ENCODE measurements at regions not wholly inside any gene's neighbourhood (a gene's known extent, or its start where the extent isn't known, plus 50 kb on each side); places are given as distances from the start of the nearest gene placed in this dataset.

- no TSS peak for BruUV-seq (replicated peaks)
- intact Hi-C loops (cut with micrococcal nuclease; ENCODE audit: unreplicated experiment) = no loop called here
Measured at GRCh38 chr1:18045203-18045602, 62.4 kb upstream of the IGSF21 start.

GRCh38 chr1:18045621-18046020 lies 62.0 kb upstream of the IGSF21 start:
- no peaks in the 10 kb centered on the region for H3K27me3 ChIP-seq (replicated peaks; ENCODE audit: insufficient read depth, low read depth, low read length, poor library complexity)
- TF ChIP-seq CTCF (conservative IDR thresholded peaks at IDR 0.05; ENCODE audit: low read depth, low read length) = no peak
- TF ChIP-seq EZH2 (IDR thresholded peaks at IDR 0.05; ENCODE audit: borderline replicate concordance, low read depth, low read length, poor library complexity, severe bottlenecking) = no peak
- no TSS peak for BruUV-seq (replicated peaks)
- no peak overlapping the region for H3K27ac ChIP-seq (ENCODE audit: low read depth, low read length, poor library complexity, severe bottlenecking)
- DNase-seq (ENCODE audit: low spot score) = no peak
- ChIA-PET POLR2A (ENCODE audit: low non-redundant PET) (no interaction called here), CTCF (no interaction called here)
- intact Hi-C loops (cut with micrococcal nuclease; ENCODE audit: unreplicated experiment) = no loop called here
- no peaks in the 10 kb centered on the region for H3K4me1 ChIP-seq (ENCODE audit: insufficient read depth, low read length, poor library complexity, severe bottlenecking)
- no peaks in the 10 kb centered on the region for H3K9me3 ChIP-seq (ENCODE audit: low read depth, low read length, poor library complexity, severe bottlenecking)
- H3K4me3 ChIP-seq (ENCODE audit: low read depth, low read length, poor library complexity, severe bottlenecking) = no peak overlapping the region
- H3K36me3 ChIP-seq (ENCODE audit: insufficient read depth, low read length, poor library complexity, severe bottlenecking) = no peaks in the 10 kb centered on the region

More at GRCh38 chr1:18045203-18045602, 62.4 kb upstream of the IGSF21 start:
- no peak overlapping the region for H3K4me3 ChIP-seq (ENCODE audit: low read depth, low read length, poor library complexity, severe bottlenecking)
- TF ChIP-seq CTCF (conservative IDR thresholded peaks at IDR 0.05; ENCODE audit: low read depth, low read length) (no peak), EZH2 (IDR thresholded peaks at IDR 0.05; ENCODE audit: borderline replicate concordance, low read depth, low read length, poor library complexity, severe bottlenecking) (no peak)
- H3K27me3 ChIP-seq (replicated peaks; ENCODE audit: insufficient read depth, low read depth, low read length, poor library complexity) = no peaks in the 10 kb centered on the region
- ChIA-PET CTCF (no interaction called here), POLR2A (ENCODE audit: low non-redundant PET) (no interaction called here)
- H3K36me3 ChIP-seq (ENCODE audit: insufficient read depth, low read length, poor library complexity, severe bottlenecking) = no peaks in the 10 kb centered on the region
- H3K4me1 ChIP-seq (ENCODE audit: insufficient read depth, low read length, poor library complexity, severe bottlenecking) = no peaks in the 10 kb centered on the region
- no peak for DNase-seq (ENCODE audit: low spot score)
- no peaks in the 10 kb centered on the region for H3K9me3 ChIP-seq (ENCODE audit: low read depth, low read length, poor library complexity, severe bottlenecking)
- H3K27ac ChIP-seq (ENCODE audit: low read depth, low read length, poor library complexity, severe bottlenecking) = no peak overlapping the region

- Histone ChIP-seq H3K27me3 (replicated peaks; ENCODE audit: insufficient read depth, low read depth, low read length, poor library complexity) (peaks cover 3% of the 10 kb centered on the region), H3K4me3 (ENCODE audit: low read depth, low read length, poor library complexity, severe bottlenecking) (no peak overlapping the region), H3K36me3 (ENCODE audit: insufficient read depth, low read length, poor library complexity, severe bottlenecking) (no peaks in the 10 kb centered on the region), H3K27ac (ENCODE audit: low read depth, low read length, poor library complexity, severe bottlenecking) (no peak overlapping the region), H3K4me1 (ENCODE audit: insufficient read depth, low read length, poor library complexity, severe bottlenecking) (no peaks in the 10 kb centered on the region), H3K9me3 (ENCODE audit: low read depth, low read length, poor library complexity, severe bottlenecking) (no peaks in the 10 kb centered on the region)
- TF ChIP-seq EZH2 (IDR thresholded peaks at IDR 0.05; ENCODE audit: borderline replicate concordance, low read depth, low read length, poor library complexity, severe bottlenecking) (no peak), CTCF (conservative IDR thresholded peaks at IDR 0.05; ENCODE audit: low read depth, low read length) (no peak)
- no peak for DNase-seq (ENCODE audit: low spot score)
- intact Hi-C loops (cut with micrococcal nuclease; ENCODE audit: unreplicated experiment) = no loop called here
- CTCF ChIA-PET = no interaction called here
- BruUV-seq (replicated peaks) = no TSS peak
- POLR2A ChIA-PET (ENCODE audit: low non-redundant PET) = no interaction called here
Measured at GRCh38 chr1:18047122-18047521, 60.5 kb upstream of the IGSF21 start.
